Epithelial cell of proximal tubule (primary cell): ENCODE measurements at regions not wholly inside any gene's neighbourhood (a gene's known extent, or its start where the extent isn't known, plus 50 kb on each side); places are given as distances from the start of the nearest gene placed in this dataset.

Source experiments
- DNase-seq: peaks from one replicate; pipeline ENCODE4 v3.0.0-alpha.2; 2011; ENCODE audit warnings: low read depth
- H3K4me3 ChIP-seq: 2 replicates; pipeline ENCODE4 v1.5.1; 2011; ENCODE audit warnings: low read depth, mild to moderate bottlenecking, low read length
- CTCF ChIP-seq: conservative IDR thresholded peaks from 2 replicates; pipeline ENCODE4 v1.5.1; 2012; ENCODE audit warnings: low read depth, mild to moderate bottlenecking, low read length

GRCh38 chr11:120028897-120029258 is 109.0 kb downstream of the TRIM29 start:
- DNase-seq: no peak
- H3K4me3 ChIP-seq: no peak overlapping the region
- no peak for TF ChIP-seq CTCF

DNA sequence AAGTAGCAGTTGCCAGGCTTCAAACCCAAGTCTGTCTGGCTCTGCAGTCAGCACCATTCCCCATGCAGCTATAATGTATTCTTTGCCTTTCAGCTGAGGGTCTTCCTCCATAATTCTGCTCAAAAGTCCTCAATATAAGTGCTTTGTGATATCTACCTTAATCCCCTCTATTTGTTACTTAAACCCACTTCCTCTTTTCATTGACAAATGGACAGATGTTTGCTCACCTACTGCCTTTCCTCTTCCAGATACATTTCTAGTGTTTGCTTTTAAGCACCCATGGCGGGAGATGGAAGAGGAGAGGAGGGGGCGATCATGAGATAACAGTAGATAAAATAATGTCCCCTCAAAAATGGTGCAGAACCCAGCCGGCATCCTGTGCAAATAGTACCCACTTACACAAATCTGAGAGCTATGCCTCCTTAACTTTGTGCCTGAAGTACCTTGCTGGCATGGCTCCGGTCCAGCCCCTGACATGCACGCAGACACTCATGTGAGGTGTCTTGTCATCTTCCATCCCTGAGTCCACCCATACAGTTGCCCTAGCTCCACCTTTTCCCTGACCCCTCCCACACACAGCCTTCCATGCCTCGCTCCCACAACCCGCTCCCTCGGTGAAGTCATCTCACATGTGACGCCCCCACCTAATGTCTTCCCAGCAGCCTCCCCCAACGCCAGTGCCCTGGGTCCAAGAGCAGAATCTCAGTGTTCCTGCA is 109.6 kb downstream of the TRIM29 start:
- no peak for TF ChIP-seq CTCF
- no peak overlapping the region for H3K4me3 ChIP-seq
- DNase-seq: no peak

DNA sequence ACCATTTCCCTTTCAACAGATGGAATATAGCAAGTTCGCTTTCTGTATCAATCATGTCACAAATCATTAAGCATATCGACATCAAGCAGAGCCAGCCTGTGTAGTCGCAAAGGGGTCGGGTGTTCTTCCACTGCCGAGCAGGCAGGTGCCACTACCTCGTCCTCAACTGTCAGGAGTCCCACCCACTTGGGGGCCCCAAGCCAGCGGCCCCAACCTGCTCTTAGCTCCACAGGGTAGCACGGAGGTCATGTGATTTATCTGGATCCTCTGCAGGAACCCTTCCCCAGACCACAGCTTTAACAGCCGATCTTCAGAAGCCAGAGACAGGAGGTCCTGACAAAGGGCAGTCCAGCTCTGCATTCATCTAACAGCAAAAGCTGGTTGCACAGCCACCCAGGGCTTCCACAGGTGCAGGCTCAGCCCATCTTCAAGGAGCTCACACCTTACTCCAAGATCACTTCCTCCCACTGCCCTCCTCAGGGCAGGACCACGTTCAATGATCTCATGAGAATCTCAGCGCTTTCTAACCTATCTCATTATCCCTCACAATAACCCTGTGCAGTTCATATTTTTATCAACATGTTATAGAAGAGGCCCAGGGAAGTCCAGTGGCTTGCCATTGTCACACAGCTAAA is 110.2 kb downstream of the TRIM29 start:
- no peak overlapping the region for H3K4me3 ChIP-seq
- TF ChIP-seq CTCF: no peak
- DNase-seq: no peak

GRCh38 chr11:120025606-120026335 is 112.1 kb downstream of the TRIM29 start:
- TF ChIP-seq CTCF: no peak
- H3K4me3 ChIP-seq: no peak overlapping the region
- no peak for DNase-seq

DNA sequence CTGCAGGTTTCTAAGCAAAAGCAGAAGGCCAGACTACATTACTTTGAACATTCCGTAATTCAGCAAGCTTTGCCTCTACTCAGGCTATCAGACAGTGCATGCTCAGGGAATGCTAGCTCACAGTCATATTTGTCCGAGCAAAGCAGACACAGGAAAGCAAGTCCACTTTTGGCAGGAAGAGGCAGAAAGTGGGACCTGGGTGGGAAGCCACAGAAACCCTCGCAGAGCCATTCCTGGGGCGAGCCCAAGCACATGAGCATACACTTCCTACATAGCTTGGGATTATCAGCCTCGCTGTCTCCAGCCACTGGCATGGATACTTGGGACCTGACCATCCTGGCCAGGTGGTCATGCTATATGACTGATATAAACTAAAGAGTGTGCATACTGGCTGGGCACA is 113.3 kb downstream of the TRIM29 start:
- DNase-seq: no peak

GRCh38 chr11:120024046-120024445 is 113.9 kb downstream of the TRIM29 start:
- TF ChIP-seq CTCF: no peak
- no peak for DNase-seq

More for the DNA sequence above, 113.3 kb downstream of the TRIM29 start:
- H3K4me3 ChIP-seq: no peak overlapping the region
- no peak for TF ChIP-seq CTCF

DNA sequence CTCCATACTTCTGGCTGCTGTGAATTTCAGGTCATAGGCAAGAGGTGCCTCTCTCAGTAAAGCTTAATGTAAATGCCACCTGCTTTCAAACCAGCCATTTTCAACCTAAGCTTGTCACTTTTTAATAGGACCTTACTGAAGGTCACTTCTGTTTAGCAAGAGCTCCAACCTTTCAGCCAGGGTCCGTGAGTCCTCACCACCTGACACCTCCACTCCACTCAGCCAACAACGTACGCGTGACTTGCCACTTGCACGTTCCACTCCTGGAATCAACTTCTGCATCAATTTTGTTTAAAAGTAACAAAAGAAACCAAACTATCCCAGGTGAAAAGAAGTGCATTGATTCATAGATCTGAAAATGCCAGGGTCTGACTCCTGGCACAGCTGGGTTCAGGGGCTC is 114.4 kb downstream of the TRIM29 start:
- no peak overlapping the region for H3K4me3 ChIP-seq
- DNase-seq: no peak
- no peak for TF ChIP-seq CTCF

More at GRCh38 chr11:120024046-120024445, 113.9 kb downstream of the TRIM29 start:
- H3K4me3 ChIP-seq: no peak overlapping the region
